ENCODE measurements at regions not wholly inside any gene's neighbourhood (a gene's known extent, or its start where the extent isn't known, plus 50 kb on each side); places are given as distances from the start of the nearest gene placed in this dataset.

GRCh38 chr5:135156337-135156714, 122.3 kb upstream of the PITX1 start:
- no peak for TF ChIP-seq CTCF (optimal IDR thresholded peaks at IDR 0.05 in 1 of 3, IDR thresholded peaks at IDR 0.05 in 1 of 3, conservative IDR thresholded peaks at IDR 0.05 in 1 of 3; ENCODE audit: extremely low read depth in 1 of 3, insufficient read depth in 2 of 3, low read length in 3 of 3)
- no peak for TF ChIP-seq EZH2 (IDR thresholded peaks at IDR 0.05; ENCODE audit: low read length)
